NCI-H2081 (cell line): ENCODE measurements at regions not wholly inside any gene's neighbourhood (a gene's known extent, or its start where the extent isn't known, plus 50 kb on each side); places are given as distances from the start of the nearest gene placed in this dataset.

Experiments
- DNase-seq, 2 experiments: peaks; one replicate each; lab custom pipeline; 2025; lab: John Stamatoyannopoulos, UW

- DNase-seq: no peak
Observed at GRCh38 chr16:79329166-79329521, 271.4 kb downstream of the MAF start.

GRCh38 chr16:79328402-79329165, 272.0 kb downstream of the MAF start:
- no peak for DNase-seq

GRCh38 chr16:79327836-79328235, 272.7 kb downstream of the MAF start:
- DNase-seq: no peak

GRCh38 chr16:79326549-79326948, 274.0 kb downstream of the MAF start:
- no peak for DNase-seq

GRCh38 chr16:79325226-79325945, 275.2 kb downstream of the MAF start:
- no peak for DNase-seq

GRCh38 chr16:79320956-79321355, 279.6 kb downstream of the MAF start:
- DNase-seq: no peak

- DNase-seq: no peak
Observed at GRCh38 chr16:79318143-79318899, 282.2 kb downstream of the MAF start.

GRCh38 chr16:79317521-79317920, 283.0 kb downstream of the MAF start:
- DNase-seq: no peak

GRCh38 chr16:79317026-79317425, 283.5 kb downstream of the MAF start:
- DNase-seq: no peak

GRCh38 chr16:79316004-79316458, 284.5 kb downstream of the MAF start:
- DNase-seq: no peak

GRCh38 chr16:79312502-79312901, 288.0 kb downstream of the MAF start:
- no peak for DNase-seq

GRCh38 chr16:79310710-79311109, 289.8 kb downstream of the MAF start:
- DNase-seq: no peak

GRCh38 chr16:79309606-79310005, 290.9 kb downstream of the MAF start:
- DNase-seq: no peak

- DNase-seq: no peak
Observed at GRCh38 chr16:79307214-79307613, 293.3 kb downstream of the MAF start.

- no peak for DNase-seq
Observed at GRCh38 chr16:79305074-79305473, 295.5 kb downstream of the MAF start.

- DNase-seq: no peak
Observed at GRCh38 chr16:79303959-79304387, 296.6 kb downstream of the MAF start.

- no peak for DNase-seq
Observed at GRCh38 chr16:79303206-79303605, 297.3 kb downstream of the MAF start.

- no peak for DNase-seq
Observed at GRCh38 chr16:79302731-79303130, 297.8 kb downstream of the MAF start.

- DNase-seq: no peak
Observed at GRCh38 chr16:79301051-79301450, 299.5 kb downstream of the MAF start.

GRCh38 chr16:79298894-79299799, 301.4 kb downstream of the MAF start:
- peak in 1 of 2 experiments; percentile 4 for DNase-seq

- no peak for DNase-seq
Observed at GRCh38 chr16:79298476-79298875, 302.1 kb downstream of the MAF start.

GRCh38 chr16:79297805-79298204, 302.7 kb downstream of the MAF start:
- DNase-seq: no peak
